ENCODE measurements at regions not wholly inside any gene's neighbourhood (a gene's known extent, or its start where the extent isn't known, plus 50 kb on each side); places are given as distances from the start of the nearest gene placed in this dataset.

DNA sequence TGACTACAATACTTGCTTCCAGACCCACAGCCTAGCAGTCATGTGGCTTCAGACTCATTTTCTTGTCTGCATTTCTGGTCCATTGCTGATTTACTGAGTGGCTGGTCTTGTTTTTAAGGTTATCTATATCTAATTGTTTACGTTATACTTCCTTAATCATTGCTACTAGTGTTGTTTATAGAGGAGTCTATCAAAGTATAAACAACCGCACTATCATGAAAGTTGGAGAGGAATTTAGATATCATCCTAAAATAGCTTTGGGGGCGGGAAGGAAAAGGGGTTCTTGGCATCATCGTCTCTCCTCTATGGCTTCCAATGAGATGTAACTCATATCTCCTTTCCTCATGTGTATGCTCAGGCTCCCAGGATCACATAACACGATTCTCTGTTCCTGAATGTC, 372.1 kb upstream of the PBX1 start:
- DNase-seq, result no peak
- Histone ChIP-seq H3K27me3 (no peaks in the 10 kb centered on the region), H3K9me3 (no peaks in the 10 kb centered on the region), H3K4me1 (no peaks in the 10 kb centered on the region), H3K27ac (no peak overlapping the region), H3K4me3 (no peak overlapping the region), H3K36me3 (no peaks in the 10 kb centered on the region)
- intact Hi-C loops (cut with DNase I; ENCODE audit: low total_unique reads), result no loop called here
- TF ChIP-seq, protein P1, sequence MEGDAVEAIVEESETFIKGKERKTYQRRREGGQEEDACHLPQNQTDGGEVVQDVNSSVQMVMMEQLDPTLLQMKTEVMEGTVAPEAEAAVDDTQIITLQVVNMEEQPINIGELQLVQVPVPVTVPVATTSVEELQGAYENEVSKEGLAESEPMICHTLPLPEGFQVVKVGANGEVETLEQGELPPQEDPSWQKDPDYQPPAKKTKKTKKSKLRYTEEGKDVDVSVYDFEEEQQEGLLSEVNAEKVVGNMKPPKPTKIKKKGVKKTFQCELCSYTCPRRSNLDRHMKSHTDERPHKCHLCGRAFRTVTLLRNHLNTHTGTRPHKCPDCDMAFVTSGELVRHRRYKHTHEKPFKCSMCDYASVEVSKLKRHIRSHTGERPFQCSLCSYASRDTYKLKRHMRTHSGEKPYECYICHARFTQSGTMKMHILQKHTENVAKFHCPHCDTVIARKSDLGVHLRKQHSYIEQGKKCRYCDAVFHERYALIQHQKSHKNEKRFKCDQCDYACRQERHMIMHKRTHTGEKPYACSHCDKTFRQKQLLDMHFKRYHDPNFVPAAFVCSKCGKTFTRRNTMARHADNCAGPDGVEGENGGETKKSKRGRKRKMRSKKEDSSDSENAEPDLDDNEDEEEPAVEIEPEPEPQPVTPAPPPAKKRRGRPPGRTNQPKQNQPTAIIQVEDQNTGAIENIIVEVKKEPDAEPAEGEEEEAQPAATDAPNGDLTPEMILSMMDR (IDR thresholded peaks at IDR 0.05), result no peak
- TF ChIP-seq POLR2A (IDR thresholded peaks at IDR 0.05), result no peak

- no peak overlapping the region for H3K27ac ChIP-seq
- TF ChIP-seq, protein P1 (IDR thresholded peaks at IDR 0.05), result no peak
- no peak for TF ChIP-seq POLR2A (IDR thresholded peaks at IDR 0.05)
- no peaks in the 10 kb centered on the region for H3K36me3 ChIP-seq
- H3K9me3 ChIP-seq, result no peaks in the 10 kb centered on the region
- intact Hi-C loops (cut with DNase I; ENCODE audit: low total_unique reads), result no loop called here
- no peak for DNase-seq
- no peaks in the 10 kb centered on the region for H3K4me1 ChIP-seq
- H3K27me3 ChIP-seq, result no peaks in the 10 kb centered on the region
- no peak overlapping the region for H3K4me3 ChIP-seq
Observed at GRCh38 chr1:164188497-164188896, 370.5 kb upstream of the PBX1 start.

- Histone ChIP-seq H3K27ac (no peak overlapping the region), H3K4me1 (no peaks in the 10 kb centered on the region), H3K36me3 (no peaks in the 10 kb centered on the region), H3K4me3 (no peak overlapping the region), H3K9me3 (no peaks in the 10 kb centered on the region), H3K27me3 (no peaks in the 10 kb centered on the region)
- no peak for DNase-seq
- intact Hi-C loops (cut with DNase I; ENCODE audit: low total_unique reads), result no loop called here
- no peak for TF ChIP-seq POLR2A (IDR thresholded peaks at IDR 0.05)
- TF ChIP-seq, protein P1 (IDR thresholded peaks at IDR 0.05), result no peak
Observed at GRCh38 chr1:164191191-164191590, 367.8 kb upstream of the PBX1 start.

DNA sequence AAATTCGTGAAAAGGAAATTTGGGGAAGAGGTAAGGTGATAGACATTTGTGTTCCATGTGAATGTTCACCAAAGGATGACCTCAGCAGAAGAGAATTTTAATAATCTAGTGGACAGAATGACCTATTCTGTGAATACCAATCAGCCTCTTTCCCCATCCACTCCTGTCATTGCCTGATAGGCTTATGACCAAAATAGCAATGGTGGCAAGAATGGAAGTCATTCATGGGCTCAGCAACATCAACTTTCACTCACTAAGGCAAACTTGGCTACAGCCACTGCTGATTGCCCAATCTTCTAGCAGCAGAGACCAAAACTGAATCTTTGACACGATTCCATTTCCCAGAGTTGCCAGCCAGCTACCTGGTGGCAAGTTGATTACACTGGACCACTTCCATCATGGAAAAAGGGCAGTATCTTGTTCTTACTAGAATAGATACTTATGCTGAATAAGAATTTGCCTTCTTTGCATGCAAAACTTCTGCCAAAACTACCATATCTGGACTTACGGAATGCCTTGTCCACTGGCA, 348.7 kb upstream of the PBX1 start:
- Histone ChIP-seq H3K27ac (no peak overlapping the region), H3K27me3 (no peaks in the 10 kb centered on the region), H3K4me1 (no peaks in the 10 kb centered on the region), H3K4me3 (no peak overlapping the region), H3K36me3 (no peaks in the 10 kb centered on the region), H3K9me3 (no peaks in the 10 kb centered on the region)
- intact Hi-C loops (cut with DNase I; ENCODE audit: low total_unique reads), result no loop called here
- TF ChIP-seq, protein P1 (IDR thresholded peaks at IDR 0.05), result no peak
- TF ChIP-seq POLR2A (IDR thresholded peaks at IDR 0.05), result no peak
- DNase-seq, result no peak

- H3K36me3 ChIP-seq, result no peaks in the 10 kb centered on the region
- no peaks in the 10 kb centered on the region for H3K4me1 ChIP-seq
- intact Hi-C loops (cut with DNase I; ENCODE audit: low total_unique reads), result no loop called here
- no peaks in the 10 kb centered on the region for H3K9me3 ChIP-seq
- TF ChIP-seq POLR2A (IDR thresholded peaks at IDR 0.05), result no peak
- TF ChIP-seq, protein P1 (IDR thresholded peaks at IDR 0.05), result no peak
- no peak overlapping the region for H3K4me3 ChIP-seq
- H3K27me3 ChIP-seq, result no peaks in the 10 kb centered on the region
- DNase-seq, result no peak
- H3K27ac ChIP-seq, result no peak overlapping the region
Observed at GRCh38 chr1:164223378-164223777, 335.6 kb upstream of the PBX1 start.
